Activated CD8-positive, alpha-beta memory T cell treated with anti-CD3 and anti-CD28 coated beads, Interleukin-2, amount 50 U/mL, for 1 hour (primary cell): ENCODE measurements at regions not wholly inside any gene's neighbourhood (a gene's known extent, or its start where the extent isn't known, plus 50 kb on each side); places are given as distances from the start of the nearest gene placed in this dataset.

Experiments used
- DNase-seq: peaks from one replicate; pipeline ENCODE4 v3.0.0-alpha.2; 2020; ENCODE audit errors: extremely low read depth

GRCh38 chr14:76603713-76604112 lies 157.6 kb upstream of the VASH1 start:
- no peak for DNase-seq

DNA sequence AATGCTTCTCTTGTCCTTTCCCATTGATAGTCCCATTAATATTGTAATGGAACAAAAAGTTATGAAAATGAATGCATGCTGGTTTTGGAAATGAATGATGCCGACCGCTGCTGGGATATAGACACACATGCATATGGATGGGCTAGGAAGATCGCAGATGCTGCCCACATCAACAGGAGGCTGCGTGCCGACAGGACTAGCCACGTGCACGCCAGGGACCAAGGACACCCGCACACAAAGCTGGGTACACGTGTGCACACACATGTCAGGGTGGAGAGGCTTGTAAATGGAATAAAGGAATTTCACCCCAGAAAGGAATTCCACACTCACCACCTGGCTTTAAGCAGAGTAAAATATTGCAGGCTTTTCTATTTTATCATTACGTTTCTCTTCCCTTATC lies 153.8 kb upstream of the VASH1 start:
- DNase-seq: no peak

GRCh38 chr14:76612654-76613053 lies 148.6 kb upstream of the VASH1 start:
- DNase-seq: no peak

GRCh38 chr14:76613616-76614015 lies 147.7 kb upstream of the VASH1 start:
- no peak for DNase-seq

DNA sequence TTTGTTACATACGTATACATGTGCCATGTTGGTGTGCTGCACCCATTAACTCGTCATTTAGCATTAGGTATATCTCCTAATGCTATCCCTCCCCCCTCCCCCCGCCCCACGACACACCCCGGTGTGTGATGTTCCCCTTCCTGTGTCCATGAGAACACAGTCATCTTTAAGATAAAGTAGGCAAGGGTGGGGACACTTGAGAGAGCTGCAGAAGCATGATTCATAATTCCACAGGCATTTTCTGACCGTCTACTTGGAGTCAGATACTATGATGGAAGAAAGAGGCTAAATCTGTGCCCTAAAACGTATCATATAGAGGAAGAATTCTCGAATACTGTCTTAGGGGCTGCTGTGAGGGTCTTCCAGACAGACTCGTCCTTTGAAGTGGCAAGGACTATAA lies 145.9 kb upstream of the VASH1 start:
- DNase-seq: no peak

DNA sequence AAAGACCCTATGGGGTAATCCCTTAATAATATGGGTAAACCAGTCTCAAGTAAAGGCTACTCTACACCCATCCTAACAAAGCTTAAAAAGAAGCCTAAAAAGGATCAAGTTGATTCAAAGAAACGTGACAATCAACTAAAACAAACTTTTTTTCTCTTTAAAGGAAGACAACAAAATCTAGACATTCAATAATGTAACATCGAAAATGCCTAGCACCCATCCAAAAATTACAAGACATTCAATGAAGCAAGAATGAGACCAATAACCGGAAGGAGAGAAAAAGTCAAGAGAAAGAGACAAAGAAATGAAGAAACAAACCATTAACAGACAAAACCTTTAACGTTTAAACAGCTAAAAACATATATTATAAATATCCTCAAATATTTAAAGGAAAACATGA lies 143.8 kb upstream of the VASH1 start:
- no peak for DNase-seq

- DNase-seq: no peak
Observed at GRCh38 chr14:76636602-76637001, 124.7 kb upstream of the VASH1 start.

DNA sequence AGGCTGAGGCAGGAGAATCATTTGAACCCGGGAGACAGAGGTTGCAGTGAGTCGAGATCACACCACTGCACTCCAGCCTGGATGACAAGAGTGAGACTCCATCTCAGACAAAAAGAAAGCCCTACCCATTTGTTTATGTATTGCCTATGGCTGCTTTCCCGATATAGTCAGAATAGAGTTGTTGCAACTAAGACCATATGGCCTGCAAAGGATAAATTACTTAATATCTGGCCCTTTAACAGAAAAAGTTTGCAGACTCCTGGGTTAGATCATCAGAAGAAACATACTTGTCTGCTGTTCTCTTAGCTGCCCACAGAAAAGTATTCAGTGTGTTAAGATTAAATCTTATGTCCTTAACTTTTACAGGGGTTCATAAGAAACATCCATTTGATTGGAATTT lies 122.4 kb upstream of the VASH1 start:
- DNase-seq: no peak

DNA sequence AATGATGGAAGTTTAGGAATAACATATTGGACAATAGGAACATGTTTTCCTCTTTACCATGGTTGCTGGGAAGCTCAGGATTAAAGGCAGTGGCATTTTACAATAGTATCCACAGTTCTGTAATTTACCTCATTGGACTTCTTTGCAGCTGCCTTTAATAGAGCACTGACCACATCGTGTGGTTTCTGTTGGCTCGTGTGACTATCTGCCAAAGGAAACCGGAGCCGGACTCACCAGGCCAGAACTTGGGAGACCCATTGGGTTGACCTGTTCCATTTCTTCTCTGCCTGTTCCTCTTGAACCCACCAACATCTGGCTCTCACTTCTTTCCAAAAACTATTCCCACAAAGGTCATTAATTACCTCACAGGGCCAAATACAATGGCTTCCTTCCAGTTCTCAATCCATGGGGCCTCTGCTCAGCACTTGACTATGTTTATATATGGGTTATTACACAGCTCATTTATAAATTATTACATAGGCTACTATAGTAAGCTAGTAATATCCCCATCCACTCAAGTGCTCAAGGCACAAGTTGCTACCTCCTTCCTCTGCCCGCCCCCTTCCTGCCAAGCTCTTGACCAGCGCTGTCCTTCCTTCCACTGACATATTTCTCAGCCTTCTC lies 121.5 kb upstream of the VASH1 start:
- no peak for DNase-seq

- DNase-seq: no peak
Observed at GRCh38 chr14:76640923-76641395, 120.3 kb upstream of the VASH1 start.

GRCh38 chr14:76641541-76641940 lies 119.7 kb upstream of the VASH1 start:
- DNase-seq: no peak

DNA sequence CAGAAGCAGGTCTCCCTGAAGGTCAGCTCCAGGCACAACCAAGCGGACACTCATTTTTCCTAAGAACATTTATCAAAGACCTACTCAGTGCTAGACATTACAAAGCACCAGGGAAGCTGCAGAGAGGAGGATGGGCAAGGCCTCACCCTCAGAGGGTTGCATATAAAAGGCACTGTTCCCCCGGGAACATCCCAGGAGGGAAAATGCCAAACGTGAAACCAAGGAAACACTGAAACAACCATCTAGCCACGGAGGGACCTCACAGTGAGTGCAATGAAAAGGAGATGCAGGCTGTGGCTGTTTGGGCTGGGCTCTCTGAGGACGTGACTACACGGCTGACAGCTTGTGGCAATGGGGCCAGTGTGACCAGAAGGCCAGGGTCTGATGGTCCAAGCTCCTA lies 117.4 kb upstream of the VASH1 start:
- no peak for DNase-seq

GRCh38 chr14:76644855-76645518 lies 116.3 kb upstream of the VASH1 start:
- DNase-seq: no peak

GRCh38 chr14:76647697-76648298 lies 113.5 kb upstream of the VASH1 start:
- DNase-seq: no peak

DNA sequence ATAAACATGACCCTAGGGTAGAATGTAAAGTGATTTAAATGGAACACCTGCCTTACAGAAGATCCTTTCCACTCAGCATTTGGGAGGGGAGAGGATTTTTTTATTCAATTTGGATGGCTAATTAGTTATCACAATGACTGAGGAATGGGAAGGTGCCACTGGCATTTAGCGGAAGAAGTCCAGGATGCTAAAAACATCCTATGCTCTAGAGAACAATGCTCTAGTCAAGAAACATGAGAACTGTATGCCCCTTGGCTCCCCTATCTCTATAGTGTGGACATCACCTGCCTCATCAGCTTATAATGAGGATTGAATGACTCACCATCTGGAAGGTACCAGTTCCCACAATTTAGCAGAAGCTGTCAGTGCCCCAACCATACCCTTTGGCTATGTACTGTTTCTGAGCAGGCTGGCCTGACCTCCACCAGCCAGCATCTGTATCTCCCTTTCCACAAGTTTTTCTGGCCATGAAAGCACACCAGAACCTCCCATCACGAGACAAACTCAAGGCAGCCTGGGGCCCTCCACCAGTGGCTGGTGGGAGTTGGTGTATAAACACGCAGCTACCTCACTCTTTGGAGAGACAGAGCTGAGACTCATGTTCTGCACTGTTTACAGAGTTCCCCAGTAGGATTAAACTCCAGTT lies 109.7 kb upstream of the VASH1 start:
- DNase-seq: no peak

- DNase-seq: no peak
Observed at GRCh38 chr14:76653875-76654572, 107.2 kb upstream of the VASH1 start.

- DNase-seq: no peak
Observed at GRCh38 chr14:76654573-76655108, 106.6 kb upstream of the VASH1 start.

GRCh38 chr14:76655331-76655730 lies 105.9 kb upstream of the VASH1 start:
- DNase-seq: no peak

GRCh38 chr14:76656592-76656991 lies 104.7 kb upstream of the VASH1 start:
- no peak for DNase-seq

GRCh38 chr14:76657404-76657803 lies 103.9 kb upstream of the VASH1 start:
- DNase-seq: no peak

DNA sequence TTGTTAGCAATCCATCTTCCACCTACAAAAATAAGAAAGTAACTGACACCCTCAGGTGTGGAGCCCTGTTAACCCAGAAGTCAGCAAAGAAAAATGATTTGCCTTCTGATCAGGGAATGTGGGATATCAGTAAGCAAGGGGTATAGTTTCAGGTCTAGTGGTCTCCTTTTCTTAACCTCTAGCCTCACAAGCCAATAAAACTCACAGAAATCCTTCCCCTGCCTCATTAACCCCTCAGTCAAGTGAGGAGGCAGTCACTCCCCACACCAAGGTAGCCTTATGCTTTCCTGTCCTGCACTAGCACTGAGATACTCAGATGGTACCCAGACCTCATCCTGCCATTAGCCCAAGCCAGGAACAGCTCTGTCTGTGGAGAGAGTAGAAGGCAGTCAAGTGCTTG lies 103.4 kb upstream of the VASH1 start:
- DNase-seq: no peak

GRCh38 chr14:76662580-76662979 lies 98.7 kb upstream of the VASH1 start:
- no peak for DNase-seq
